HEK293 (cell line): ENCODE measurements at regions not wholly inside any gene's neighbourhood (a gene's known extent, or its start where the extent isn't known, plus 50 kb on each side); places are given as distances from the start of the nearest gene placed in this dataset.

Experiments used
- ZNF292 ChIP-seq: fragments of 450-650 bp; formaldehyde crosslinking; IDR thresholded peaks from 2 replicates; pipeline ENCODE4 v1.5.1; 2016; ENCODE audit warnings: low read depth, missing biosample characterization, missing genetic modification characterization, borderline replicate concordance
- ZNF48 ChIP-seq: fragments of 450-650 bp; formaldehyde crosslinking; IDR thresholded peaks from 2 replicates; pipeline ENCODE4 v1.5.1; 2016; ENCODE audit warnings: missing biosample characterization, missing genetic modification characterization
- ZNF558 ChIP-seq: fragments of 450-650 bp; formaldehyde crosslinking; IDR thresholded peaks from 2 replicates; pipeline ENCODE4 v1.5.1; 2016; ENCODE audit warnings: missing biosample characterization, missing genetic modification characterization
- ZNF677 ChIP-seq: fragments of 450-650 bp; IDR thresholded peaks from 2 replicates; pipeline ENCODE4 v1.5.0; 2018; ENCODE audit warnings: missing biosample characterization, mild to moderate bottlenecking, missing genetic modification characterization, moderate library complexity
- ZXDB ChIP-seq: fragments of 450-650 bp; formaldehyde crosslinking; IDR thresholded peaks from 2 replicates; pipeline ENCODE4 v1.5.1; 2016; ENCODE audit warnings: missing biosample characterization, missing genetic modification characterization
- TF ChIP-seq, protein P1 (sequence below): fragments of 450-650 bp; formaldehyde crosslinking; IDR thresholded peaks from 2 replicates; pipeline ENCODE4 v1.5.1; 2016; ENCODE audit warnings: missing biosample characterization, missing genetic modification characterization

- no peak for TF ChIP-seq ZNF48 (tag by site-specific recombination)
- no peak for TF ChIP-seq ZNF558 (tag by site-specific recombination)
- no peak for TF ChIP-seq ZNF677
- TF ChIP-seq, protein P1, sequence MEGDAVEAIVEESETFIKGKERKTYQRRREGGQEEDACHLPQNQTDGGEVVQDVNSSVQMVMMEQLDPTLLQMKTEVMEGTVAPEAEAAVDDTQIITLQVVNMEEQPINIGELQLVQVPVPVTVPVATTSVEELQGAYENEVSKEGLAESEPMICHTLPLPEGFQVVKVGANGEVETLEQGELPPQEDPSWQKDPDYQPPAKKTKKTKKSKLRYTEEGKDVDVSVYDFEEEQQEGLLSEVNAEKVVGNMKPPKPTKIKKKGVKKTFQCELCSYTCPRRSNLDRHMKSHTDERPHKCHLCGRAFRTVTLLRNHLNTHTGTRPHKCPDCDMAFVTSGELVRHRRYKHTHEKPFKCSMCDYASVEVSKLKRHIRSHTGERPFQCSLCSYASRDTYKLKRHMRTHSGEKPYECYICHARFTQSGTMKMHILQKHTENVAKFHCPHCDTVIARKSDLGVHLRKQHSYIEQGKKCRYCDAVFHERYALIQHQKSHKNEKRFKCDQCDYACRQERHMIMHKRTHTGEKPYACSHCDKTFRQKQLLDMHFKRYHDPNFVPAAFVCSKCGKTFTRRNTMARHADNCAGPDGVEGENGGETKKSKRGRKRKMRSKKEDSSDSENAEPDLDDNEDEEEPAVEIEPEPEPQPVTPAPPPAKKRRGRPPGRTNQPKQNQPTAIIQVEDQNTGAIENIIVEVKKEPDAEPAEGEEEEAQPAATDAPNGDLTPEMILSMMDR (tag by site-specific recombination): no peak
- TF ChIP-seq ZXDB (tag by site-specific recombination): no peak
- no peak for TF ChIP-seq ZNF292 (tag by site-specific recombination)
Observed at GRCh38 chr1:194833111-194833510, 1646.7 kb upstream of the B3GALT2 start.
